Amygdala (tissue), 56 donors: ENCODE measurements at regions not wholly inside any gene's neighbourhood (a gene's known extent, or its start where the extent isn't known, plus 50 kb on each side); places are given as distances from the start of the nearest gene placed in this dataset.

Source experiments
- DNase-seq, 56 donors: peaks; one replicate each; lab custom pipeline; 2025; lab: John Stamatoyannopoulos, UW

GRCh38 chr15:29612096-29612495, 210.2 kb downstream of the TJP1 start:
- no peak for DNase-seq

GRCh38 chr15:29611057-29611456, 211.2 kb downstream of the TJP1 start:
- no peak for DNase-seq

- no peak for DNase-seq
These were observed 220.5 kb downstream of the TJP1 start for GRCh38 chr15:29601811-29602210.

- no peak for DNase-seq
These were observed 222.0 kb downstream of the TJP1 start for GRCh38 chr15:29600262-29600661.

GRCh38 chr15:29596266-29596665, 226.0 kb downstream of the TJP1 start:
- DNase-seq, result no peak

GRCh38 chr15:29593629-29594028, 228.6 kb downstream of the TJP1 start:
- DNase-seq, result no peak

- DNase-seq, result no peak
These were observed 229.2 kb downstream of the TJP1 start for GRCh38 chr15:29593111-29593510.

- DNase-seq, result no peak
These were observed 231.6 kb downstream of the TJP1 start for GRCh38 chr15:29590701-29591100.

GRCh38 chr15:29589975-29590374, 232.3 kb downstream of the TJP1 start:
- DNase-seq, result no peak

GRCh38 chr15:29589416-29589815, 232.9 kb downstream of the TJP1 start:
- peak in 1 of 56 donors; percentile 11 for DNase-seq

GRCh38 chr15:29573197-29573838, 248.9 kb downstream of the TJP1 start:
- no peak for DNase-seq

- DNase-seq, result no peak
These were observed 250.4 kb downstream of the TJP1 start for GRCh38 chr15:29571792-29572431.

- peak in 19 of 56 donors; percentile 3 to 53 (median 19) for DNase-seq
These were observed 251.1 kb downstream of the TJP1 start for GRCh38 chr15:29570948-29571791.

- peak in 12 of 56 donors; percentile 6 to 45 (median 14) for DNase-seq
These were observed 251.9 kb downstream of the TJP1 start for GRCh38 chr15:29570121-29570947.

GRCh38 chr15:29569533-29570092, 252.7 kb downstream of the TJP1 start:
- DNase-seq, result no peak

GRCh38 chr15:29568840-29569532, 253.3 kb downstream of the TJP1 start:
- DNase-seq, result peak in 4 of 56 donors; percentile 2 to 14 (median 8)

GRCh38 chr15:29567336-29567735, 254.9 kb downstream of the TJP1 start:
- no peak for DNase-seq

- no peak for DNase-seq
These were observed 255.4 kb downstream of the TJP1 start for GRCh38 chr15:29566914-29567313.

GRCh38 chr15:29563112-29563511, 259.2 kb downstream of the TJP1 start:
- DNase-seq, result no peak

- no peak for DNase-seq
These were observed 261.4 kb downstream of the TJP1 start for GRCh38 chr15:29560896-29561295.
